ENCODE measurements at regions not wholly inside any gene's neighbourhood (a gene's known extent, or its start where the extent isn't known, plus 50 kb on each side); places are given as distances from the start of the nearest gene placed in this dataset.

- no peak for ATAC-seq (ENCODE audit: low FRiP score)
Observed at GRCh38 chr16:51821527-51821926, 670.5 kb upstream of the SALL1 start.

DNA sequence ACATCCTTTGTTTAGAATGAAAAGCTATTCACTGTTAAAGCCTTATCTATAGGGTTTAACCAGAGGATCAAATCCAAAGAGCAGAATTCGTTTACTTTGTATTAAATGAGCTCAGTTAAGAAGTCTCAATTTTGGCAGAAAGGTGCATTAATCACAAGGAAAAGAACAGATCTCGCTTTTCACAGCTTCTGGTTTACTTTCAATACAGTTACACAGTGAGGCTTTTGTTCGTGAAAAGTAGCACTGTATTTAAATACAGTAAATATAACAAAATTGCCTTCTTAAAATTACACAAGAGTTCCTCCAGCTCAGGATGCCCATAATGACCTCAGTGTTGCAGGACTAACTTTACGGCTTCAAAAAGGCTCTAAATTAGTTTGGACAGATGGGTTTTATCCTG lies 669.1 kb upstream of the SALL1 start:
- DNase-seq (ENCODE audit: low spot score) (no peak), ATAC-seq (ENCODE audit: low FRiP score) (no peak)
- TF ChIP-seq CTCF (IDR thresholded peaks at IDR 0.05): no peak

More at GRCh38 chr16:51821527-51821926, 670.5 kb upstream of the SALL1 start:
- DNase-seq (ENCODE audit: low spot score): no peak
- no peak for TF ChIP-seq CTCF (IDR thresholded peaks at IDR 0.05)

- TF ChIP-seq CTCF (IDR thresholded peaks at IDR 0.05): no peak
- DNase-seq (ENCODE audit: low spot score) (no peak), ATAC-seq (ENCODE audit: low FRiP score) (no peak)
Observed at GRCh38 chr16:51818342-51818944, 667.4 kb upstream of the SALL1 start.

DNA sequence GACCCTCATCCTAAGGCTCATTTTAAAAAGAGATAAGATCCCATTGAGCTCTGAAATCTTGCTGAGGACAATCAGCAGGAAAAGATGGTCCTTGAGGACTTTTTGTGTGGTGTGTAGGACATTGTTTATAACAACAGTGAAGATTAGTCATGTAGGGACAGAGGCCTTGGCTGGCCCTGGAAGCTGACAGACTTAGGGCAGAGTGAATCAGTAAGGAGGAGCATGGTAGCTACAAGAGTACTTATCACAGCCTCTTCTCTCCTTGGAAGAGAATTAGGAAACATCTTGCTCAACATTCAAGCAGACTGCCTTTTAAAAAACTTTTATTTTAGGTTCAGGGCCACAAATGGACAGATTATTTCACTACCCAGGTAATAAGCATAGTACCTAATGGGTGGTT lies 665.9 kb upstream of the SALL1 start:
- no peak for TF ChIP-seq CTCF (IDR thresholded peaks at IDR 0.05)
- DNase-seq (ENCODE audit: low spot score) (no peak), ATAC-seq (ENCODE audit: low FRiP score) (no peak)

GRCh38 chr16:51815523-51815922 lies 664.5 kb upstream of the SALL1 start:
- no peak for TF ChIP-seq CTCF (IDR thresholded peaks at IDR 0.05)
- DNase-seq (ENCODE audit: low spot score) (no peak), ATAC-seq (ENCODE audit: low FRiP score) (no peak)

GRCh38 chr16:51814617-51815016 lies 663.5 kb upstream of the SALL1 start:
- ATAC-seq (ENCODE audit: low FRiP score) (no peak), DNase-seq (ENCODE audit: low spot score) (no peak)
- no peak for TF ChIP-seq CTCF (IDR thresholded peaks at IDR 0.05)

DNA sequence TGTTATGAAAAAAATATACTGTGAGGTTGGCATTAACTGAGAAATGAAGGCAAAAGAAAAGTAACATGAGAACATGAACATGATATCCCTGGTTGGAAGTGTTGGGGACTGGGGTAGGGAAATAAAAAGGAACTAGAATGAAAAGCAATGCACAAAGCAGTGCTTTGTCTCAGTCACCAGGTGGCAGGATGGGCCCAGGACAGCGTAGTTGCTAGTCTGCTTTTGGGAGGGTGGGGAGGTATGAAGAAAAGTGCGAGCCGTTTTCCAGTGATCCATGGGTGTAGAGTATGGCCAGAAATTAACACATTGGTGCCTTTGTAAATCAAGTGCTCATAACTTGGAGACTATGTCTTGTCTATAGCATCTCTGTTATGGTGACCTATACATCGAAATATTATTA lies 662.5 kb upstream of the SALL1 start:
- ATAC-seq (ENCODE audit: low FRiP score) (no peak), DNase-seq (ENCODE audit: low spot score) (no peak)
- TF ChIP-seq CTCF (IDR thresholded peaks at IDR 0.05): no peak

Measured in omental fat pad (tissue), 3 donors.